ENCODE measurements at regions not wholly inside any gene's neighbourhood (a gene's known extent, or its start where the extent isn't known, plus 50 kb on each side); places are given as distances from the start of the nearest gene placed in this dataset.

- TF ChIP-seq POLR2A (IDR thresholded peaks at IDR 0.05; ENCODE audit: low read depth, low read length) (no peak), SPI1 (IDR thresholded peaks at IDR 0.05; ENCODE audit: low read depth, low read length) (no peak), POLR2AphosphoS5 (IDR thresholded peaks at IDR 0.05; ENCODE audit: low read depth, low read length) (no peak), POU2F2 (IDR thresholded peaks at IDR 0.05; ENCODE audit: low read depth, low read length) (no peak), TAF1 (IDR thresholded peaks at IDR 0.05; ENCODE audit: low read depth, low read length) (no peak)
Measured at GRCh38 chr20:11252447-11252846, 578.6 kb upstream of the JAG1 start.
